Thymus (tissue), 11 donors: ENCODE measurements at regions not wholly inside any gene's neighbourhood (a gene's known extent, or its start where the extent isn't known, plus 50 kb on each side); places are given as distances from the start of the nearest gene placed in this dataset.

ENCODE experiments used
- DNase-seq, 9 donors: peaks; one replicate each; pipeline ENCODE4 v3.0.0-alpha.2; 2013; ENCODE audit warnings: low spot score in 9 of 9, low read depth in 6 of 9, missing footprints in 1 of 9
- H3K27ac ChIP-seq, 2 donors: one replicate each; pipeline ENCODE4 v1.5.1; 2013; ENCODE audit warnings: control low read depth in 1 of 2, low read depth in 1 of 2, low read length in 1 of 2, mild to moderate bottlenecking in 1 of 2, moderate library complexity in 1 of 2
- H3K27me3 ChIP-seq, 2 donors: one replicate each; pipeline ENCODE4 v1.5.1; 2013; ENCODE audit warnings: low read length in 1 of 2; ENCODE audit not compliant: control insufficient read depth in 2 of 2, insufficient read depth in 1 of 2
- H3K36me3 ChIP-seq, 2 donors: one replicate each; pipeline ENCODE4 v1.5.1; 2013; ENCODE audit warnings: low read length in 1 of 2, mild to moderate bottlenecking in 1 of 2, moderate library complexity in 1 of 2; ENCODE audit not compliant: control insufficient read depth in 2 of 2, insufficient read depth in 2 of 2
- H3K4me1 ChIP-seq, 2 donors: one replicate each; pipeline ENCODE4 v1.5.1; 2013; ENCODE audit warnings: low read length in 2 of 2; ENCODE audit not compliant: control insufficient read depth in 2 of 2, insufficient read depth in 2 of 2
- H3K4me3 ChIP-seq, 2 donors: one replicate each; pipeline ENCODE4 v1.5.1; 2013; ENCODE audit warnings: low read length in 2 of 2, control low read depth in 1 of 2, mild to moderate bottlenecking in 1 of 2
- H3K9me3 ChIP-seq, 2 donors: one replicate each; pipeline ENCODE4 v1.5.1; 2013; ENCODE audit warnings: low read length in 1 of 2, mild to moderate bottlenecking in 1 of 2; ENCODE audit not compliant: control insufficient read depth in 2 of 2, insufficient read depth in 1 of 2
- WGBS: extraction: QIAGEN DNeasy Blood & Tissue Kit; methylation state at CpG from one replicate; pipeline ENCODE4 v1.1.7; 2013; 5-methylcytosine and 5-hydroxymethylcytosine counted together
- donor health status: healthy.

DNA sequence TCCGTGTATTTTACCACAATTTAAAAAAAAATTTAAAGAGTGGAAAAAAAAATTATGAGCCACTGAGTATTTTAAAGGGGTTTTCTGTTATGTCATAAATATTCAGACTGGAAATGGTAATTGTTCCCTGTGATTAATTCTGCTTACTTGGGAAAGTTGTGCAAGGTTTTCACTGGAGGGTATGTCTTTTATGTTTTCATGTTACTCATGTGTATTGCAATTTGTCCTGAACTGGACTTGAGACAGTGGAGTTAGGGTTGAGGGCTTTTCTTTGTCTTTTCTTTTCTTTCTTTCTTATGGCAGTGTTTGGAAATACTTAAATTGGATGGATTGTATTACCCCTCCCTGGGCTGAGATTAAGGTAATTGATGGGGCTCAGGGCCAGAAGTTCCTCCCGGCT, 257.7 kb downstream of the BAMBI start:
- Histone ChIP-seq H3K4me3 (no peak overlapping the region), H3K36me3 (no peaks in the 10 kb centered on the region), H3K9me3 (no peaks in the 10 kb centered on the region), H3K27me3 (peaks cover 0 to 3% of the 10 kb centered on the region in 2 donors), H3K27ac (no peak overlapping the region), H3K4me1 (no peaks in the 10 kb centered on the region)
- no peak for DNase-seq
- WGBS = 96% methylated on average over 2 of the region's 2 CpGs

- H3K4me3 ChIP-seq = no peak overlapping the region
- WGBS = 97% methylated on average over 7 of the region's 7 CpGs
- no peak for DNase-seq
- H3K36me3 ChIP-seq = no peaks in the 10 kb centered on the region
- no peak overlapping the region for H3K27ac ChIP-seq
- H3K9me3 ChIP-seq = no peaks in the 10 kb centered on the region
- H3K4me1 ChIP-seq = no peaks in the 10 kb centered on the region
- peaks cover 0 to 3% of the 10 kb centered on the region in 2 donors for H3K27me3 ChIP-seq
Measured at GRCh38 chr10:28937959-28938358, 260.6 kb downstream of the BAMBI start.

GRCh38 chr10:28938745-28939144, 261.4 kb downstream of the BAMBI start:
- WGBS = 93% methylated on average over 1 of the region's 1 CpG

GRCh38 chr10:28939281-28940157, 262.2 kb downstream of the BAMBI start:
- Histone ChIP-seq H3K27me3 (peaks cover 0 to 3% of the 10 kb centered on the region in 2 donors), H3K4me1 (no peaks in the 10 kb centered on the region), H3K27ac (no peak overlapping the region), H3K9me3 (no peaks in the 10 kb centered on the region), H3K36me3 (no peaks in the 10 kb centered on the region), H3K4me3 (no peak overlapping the region)
- DNase-seq = no peak
- WGBS = 67% methylated on average over 29 of the region's 29 CpGs

More at GRCh38 chr10:28938745-28939144, 261.4 kb downstream of the BAMBI start:
- no peak for DNase-seq
- no peak overlapping the region for H3K4me3 ChIP-seq
- H3K9me3 ChIP-seq = no peaks in the 10 kb centered on the region
- no peaks in the 10 kb centered on the region for H3K36me3 ChIP-seq
- H3K4me1 ChIP-seq = no peaks in the 10 kb centered on the region
- no peak overlapping the region for H3K27ac ChIP-seq
- H3K27me3 ChIP-seq = peaks cover 0 to 3% of the 10 kb centered on the region in 2 donors

- peaks cover 0 to 3% of the 10 kb centered on the region in 2 donors for H3K27me3 ChIP-seq
- no peaks in the 10 kb centered on the region for H3K9me3 ChIP-seq
- H3K36me3 ChIP-seq = no peaks in the 10 kb centered on the region
- WGBS = 90% methylated on average over 8 of the region's 8 CpGs
- no peak for DNase-seq
- no peaks in the 10 kb centered on the region for H3K4me1 ChIP-seq
- no peak overlapping the region for H3K4me3 ChIP-seq
- no peak overlapping the region for H3K27ac ChIP-seq
Measured at GRCh38 chr10:28940158-28940888, 263.0 kb downstream of the BAMBI start.

DNA sequence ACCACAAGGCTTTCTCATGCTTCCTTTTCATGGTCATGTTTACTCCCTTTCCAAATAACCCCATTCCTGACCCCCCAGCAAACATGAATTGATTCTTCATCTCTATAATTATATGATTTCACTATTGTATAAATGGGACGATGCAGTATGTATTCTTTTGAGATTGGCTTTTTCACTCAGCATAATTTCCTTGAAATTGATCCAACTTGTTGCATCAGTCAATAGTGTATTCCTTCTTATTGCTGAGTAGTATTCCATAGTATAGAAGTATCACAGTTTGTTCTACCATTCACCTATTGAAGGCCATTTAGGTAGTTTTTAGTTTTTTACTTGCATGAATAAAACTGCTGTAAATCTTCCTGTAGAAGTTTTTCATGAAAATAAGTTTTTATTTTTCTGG, 264.7 kb downstream of the BAMBI start:
- Histone ChIP-seq H3K4me1 (no peaks in the 10 kb centered on the region), H3K9me3 (no peaks in the 10 kb centered on the region), H3K27me3 (peaks cover 0 to 3% of the 10 kb centered on the region in 2 donors), H3K4me3 (no peak overlapping the region), H3K27ac (no peak overlapping the region), H3K36me3 (no peaks in the 10 kb centered on the region)
- DNase-seq = no peak
- 95% methylated on average over 1 of the region's 1 CpG for WGBS

- Histone ChIP-seq H3K27ac (no peak overlapping the region), H3K4me1 (no peaks in the 10 kb centered on the region), H3K4me3 (no peak overlapping the region), H3K36me3 (no peaks in the 10 kb centered on the region), H3K9me3 (no peaks in the 10 kb centered on the region), H3K27me3 (no peaks in the 10 kb centered on the region)
- DNase-seq = no peak
- 46% methylated on average over 1 of the region's 1 CpG for WGBS
Measured at GRCh38 chr10:28945959-28946358, 268.6 kb downstream of the BAMBI start.

DNA sequence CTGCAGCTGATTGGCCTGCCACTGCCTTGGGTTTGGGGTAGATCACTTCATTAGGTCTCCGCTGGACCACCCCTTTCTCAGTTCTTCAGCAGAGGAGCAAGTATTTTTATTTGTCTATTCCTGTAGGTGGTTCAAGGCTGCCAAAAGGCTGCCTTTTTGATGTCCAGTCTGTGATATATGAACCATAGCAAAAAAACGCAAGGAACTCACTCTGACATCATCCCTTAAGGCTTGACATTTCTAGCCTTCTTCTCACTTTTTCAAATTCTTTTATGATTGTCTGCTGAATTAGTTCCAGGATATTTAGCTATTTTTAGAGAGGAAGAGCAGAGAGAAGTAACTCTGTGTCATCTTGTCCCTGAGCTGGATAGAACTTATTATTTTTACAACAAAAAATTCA, 269.2 kb downstream of the BAMBI start:
- H3K36me3 ChIP-seq = no peaks in the 10 kb centered on the region
- 97% methylated on average over 2 of the region's 2 CpGs for WGBS
- H3K4me1 ChIP-seq = no peaks in the 10 kb centered on the region
- no peak overlapping the region for H3K4me3 ChIP-seq
- DNase-seq = no peak
- H3K27ac ChIP-seq = no peak overlapping the region
- H3K27me3 ChIP-seq = no peaks in the 10 kb centered on the region
- H3K9me3 ChIP-seq = no peaks in the 10 kb centered on the region

GRCh38 chr10:28947171-28947570, 269.9 kb downstream of the BAMBI start:
- Histone ChIP-seq H3K27me3 (no peaks in the 10 kb centered on the region), H3K9me3 (no peaks in the 10 kb centered on the region), H3K27ac (no peak overlapping the region), H3K36me3 (no peaks in the 10 kb centered on the region), H3K4me3 (no peak overlapping the region), H3K4me1 (no peaks in the 10 kb centered on the region)
- WGBS = 80% methylated on average over 6 of the region's 6 CpGs
- no peak for DNase-seq
